ENCODE measurements at regions not wholly inside any gene's neighbourhood (a gene's known extent, or its start where the extent isn't known, plus 50 kb on each side); places are given as distances from the start of the nearest gene placed in this dataset.

- H3K27me3 ChIP-seq: no peaks in the 10 kb centered on the region
- no peaks in the 10 kb centered on the region for H3K36me3 ChIP-seq
- no peak overlapping the region for H3K27ac ChIP-seq
- intact Hi-C loops (cut with DNase I; ENCODE audit: low total_unique reads): no loop called here
- no peaks in the 10 kb centered on the region for H3K4me1 ChIP-seq
- DNase-seq: no peak
- TF ChIP-seq POLR2A (IDR thresholded peaks at IDR 0.05): no peak
- H3K9me3 ChIP-seq: no peaks in the 10 kb centered on the region
- H3K4me3 ChIP-seq: no peak overlapping the region
These were observed 458.7 kb upstream of the ID2 start for GRCh38 chr2:8222979-8223694.

GRCh38 chr2:8223695-8224346 is 458.0 kb upstream of the ID2 start:
- intact Hi-C loops (cut with DNase I; ENCODE audit: low total_unique reads): no loop called here
- Histone ChIP-seq H3K4me1 (no peaks in the 10 kb centered on the region), H3K27ac (no peak overlapping the region), H3K9me3 (no peaks in the 10 kb centered on the region), H3K36me3 (no peaks in the 10 kb centered on the region), H3K4me3 (no peak overlapping the region), H3K27me3 (no peaks in the 10 kb centered on the region)
- DNase-seq: no peak
- TF ChIP-seq CTCF (IDR thresholded peaks at IDR 0.05) (no peak), POLR2A (IDR thresholded peaks at IDR 0.05) (no peak)

DNA sequence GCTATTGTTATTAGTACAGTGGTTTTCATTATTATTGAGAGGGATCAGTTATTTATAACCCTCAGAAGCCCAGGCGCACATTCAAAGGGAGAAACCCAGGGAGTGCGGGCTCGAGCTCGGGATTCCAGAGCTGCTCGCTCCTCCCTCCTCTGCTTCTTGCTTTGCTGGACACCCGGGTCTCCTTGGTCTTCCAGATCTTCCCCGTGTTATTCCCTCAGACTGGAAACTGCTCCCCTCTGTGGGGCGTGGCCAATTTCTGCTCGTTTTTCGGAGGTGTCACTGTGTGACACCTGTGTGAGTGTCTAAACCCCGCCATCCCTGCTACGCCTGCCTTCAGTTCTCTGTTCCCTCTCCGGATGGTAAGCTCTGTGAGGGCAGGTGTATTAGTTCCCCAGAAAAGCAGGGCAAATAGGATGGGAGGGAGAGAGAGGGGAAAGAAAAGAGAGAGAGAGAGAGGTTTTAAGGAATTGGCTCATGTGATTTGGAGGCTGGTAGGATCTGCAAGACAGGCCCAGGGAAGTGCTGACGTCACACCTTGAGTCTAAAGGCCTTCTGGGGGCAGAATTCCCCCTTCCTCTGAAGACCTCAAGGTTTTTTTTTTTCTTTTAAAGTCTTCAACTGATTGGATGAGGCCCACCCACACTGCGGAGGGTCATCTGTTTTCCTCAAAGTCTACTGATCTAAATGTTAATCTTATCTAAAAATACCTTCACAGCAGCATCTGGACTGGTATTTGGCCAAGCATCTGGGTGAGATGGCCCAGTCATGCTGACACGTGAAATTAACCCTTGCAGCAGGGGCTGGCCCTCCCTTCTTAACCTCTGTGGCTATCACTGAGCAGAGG is 457.3 kb upstream of the ID2 start:
- TF ChIP-seq POLR2A (IDR thresholded peaks at IDR 0.05): no peak
- no peak for TF ChIP-seq CTCF (IDR thresholded peaks at IDR 0.05)
- Histone ChIP-seq H3K4me1 (no peaks in the 10 kb centered on the region), H3K27me3 (no peaks in the 10 kb centered on the region), H3K4me3 (no peak overlapping the region), H3K36me3 (no peaks in the 10 kb centered on the region), H3K9me3 (no peaks in the 10 kb centered on the region), H3K27ac (peak overlapping the region in 1 of 2 donors; percentile 34)
- intact Hi-C loops (cut with DNase I; ENCODE audit: low total_unique reads): no loop called here
- no peak for DNase-seq

- peak overlapping the region; percentile 16 to 34 for H3K27ac ChIP-seq
- H3K27me3 ChIP-seq: no peaks in the 10 kb centered on the region
- no peak for TF ChIP-seq POLR2A (IDR thresholded peaks at IDR 0.05)
- TF ChIP-seq CTCF (IDR thresholded peaks at IDR 0.05): no peak
- H3K9me3 ChIP-seq: no peaks in the 10 kb centered on the region
- no peak overlapping the region for H3K4me3 ChIP-seq
- no peaks in the 10 kb centered on the region for H3K36me3 ChIP-seq
- intact Hi-C loops (cut with DNase I; ENCODE audit: low total_unique reads): no loop called here
- no peak for DNase-seq
- H3K4me1 ChIP-seq: no peaks in the 10 kb centered on the region
These were observed 456.6 kb upstream of the ID2 start for GRCh38 chr2:8225266-8225665.

DNA sequence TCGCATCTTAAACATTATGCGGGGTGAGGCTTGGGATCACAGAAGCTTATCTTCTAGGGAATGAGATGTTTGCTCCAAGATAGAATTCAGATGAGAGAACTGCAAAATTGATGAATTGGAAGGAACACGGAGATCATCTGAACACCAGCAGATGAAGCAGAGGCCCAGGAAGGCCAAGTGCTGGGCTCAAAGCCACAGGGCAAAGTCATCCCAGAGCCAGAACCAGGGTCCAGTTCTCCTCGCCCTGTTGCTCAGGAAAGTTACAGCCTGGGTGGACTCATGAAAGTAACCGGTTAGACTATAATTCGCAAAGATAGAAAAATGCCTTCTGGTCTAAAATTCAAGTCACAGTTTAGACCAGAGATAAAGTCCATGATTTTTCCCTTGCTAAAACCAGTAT is 456.1 kb upstream of the ID2 start:
- no peaks in the 10 kb centered on the region for H3K36me3 ChIP-seq
- intact Hi-C loops (cut with DNase I; ENCODE audit: low total_unique reads): no loop called here
- H3K27ac ChIP-seq: peak overlapping the region; percentile 16 to 26
- no peak overlapping the region for H3K4me3 ChIP-seq
- DNase-seq: no peak
- H3K9me3 ChIP-seq: no peaks in the 10 kb centered on the region
- no peaks in the 10 kb centered on the region for H3K4me1 ChIP-seq
- TF ChIP-seq CTCF (IDR thresholded peaks at IDR 0.05) (no peak), POLR2A (IDR thresholded peaks at IDR 0.05) (no peak)
- H3K27me3 ChIP-seq: no peaks in the 10 kb centered on the region
